Stomach smooth muscle (tissue), 2 donors: ENCODE measurements at regions not wholly inside any gene's neighbourhood (a gene's known extent, or its start where the extent isn't known, plus 50 kb on each side); places are given as distances from the start of the nearest gene placed in this dataset.

Experiments
- H3K27ac ChIP-seq: one replicate; pipeline ENCODE4 v1.7.0; 2013; ENCODE audit warnings: mild to moderate bottlenecking, low read length, inconsistent platforms
- H3K27me3 ChIP-seq, 2 donors: one replicate each; pipeline ENCODE4 v1.7.0; 2013; ENCODE audit warnings: low read length in 2 of 2; ENCODE audit not compliant: insufficient read depth in 2 of 2, control insufficient read depth in 1 of 2
- H3K36me3 ChIP-seq, 2 donors: one replicate each; pipeline ENCODE4 v1.7.0; 2013; ENCODE audit warnings: low read length in 2 of 2; ENCODE audit not compliant: control insufficient read depth in 2 of 2, insufficient read depth in 2 of 2
- H3K4me1 ChIP-seq: one replicate; pipeline ENCODE4 v1.7.0; 2013; ENCODE audit warnings: low read length; ENCODE audit not compliant: control insufficient read depth, insufficient read depth
- H3K4me3 ChIP-seq, 2 donors: one replicate each; pipeline ENCODE4 v1.7.0; 2013; ENCODE audit warnings: low read length in 2 of 2
- H3K9ac ChIP-seq, 2 donors: one replicate each; pipeline ENCODE4 v1.7.0; 2013; ENCODE audit warnings: low read length in 2 of 2, mild to moderate bottlenecking in 1 of 2
- H3K9me3 ChIP-seq, 2 donors: one replicate each; pipeline ENCODE4 v1.7.0; 2013; ENCODE audit warnings: low read length in 2 of 2; ENCODE audit not compliant: control insufficient read depth in 2 of 2
- donor health status: healthy.
- donor health status: Pancreatic carcinoma.

DNA sequence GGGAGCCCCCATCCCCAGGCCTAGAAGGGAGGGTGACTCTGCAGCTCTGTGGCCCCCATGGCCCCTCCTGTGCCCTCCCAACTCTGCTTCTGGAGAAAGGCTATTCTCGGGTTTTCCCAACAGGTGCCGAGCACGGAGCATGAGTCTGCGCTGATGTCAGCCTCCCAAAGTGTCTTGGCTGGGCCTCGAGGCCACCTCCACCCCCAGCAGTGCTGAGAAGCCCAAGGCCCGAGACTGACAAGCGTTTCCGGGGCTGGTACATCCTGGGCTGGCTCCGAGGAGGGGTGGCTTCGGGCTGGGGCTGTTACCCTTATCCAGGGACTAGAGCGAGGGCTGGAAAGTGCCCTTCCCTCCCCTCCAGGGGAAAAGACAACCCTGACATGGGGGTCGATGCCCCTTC is 60.2 kb upstream of the GATA5 start:
- peaks cover 4 to 6% of the 10 kb centered on the region in 2 donors for H3K27me3 ChIP-seq
- H3K9me3 ChIP-seq = no peaks in the 10 kb centered on the region
- no peak overlapping the region for H3K27ac ChIP-seq
- no peak overlapping the region for H3K9ac ChIP-seq
- H3K4me1 ChIP-seq = peaks cover 4% of the 10 kb centered on the region
- H3K36me3 ChIP-seq = no peaks in the 10 kb centered on the region
- no peak overlapping the region for H3K4me3 ChIP-seq

DNA sequence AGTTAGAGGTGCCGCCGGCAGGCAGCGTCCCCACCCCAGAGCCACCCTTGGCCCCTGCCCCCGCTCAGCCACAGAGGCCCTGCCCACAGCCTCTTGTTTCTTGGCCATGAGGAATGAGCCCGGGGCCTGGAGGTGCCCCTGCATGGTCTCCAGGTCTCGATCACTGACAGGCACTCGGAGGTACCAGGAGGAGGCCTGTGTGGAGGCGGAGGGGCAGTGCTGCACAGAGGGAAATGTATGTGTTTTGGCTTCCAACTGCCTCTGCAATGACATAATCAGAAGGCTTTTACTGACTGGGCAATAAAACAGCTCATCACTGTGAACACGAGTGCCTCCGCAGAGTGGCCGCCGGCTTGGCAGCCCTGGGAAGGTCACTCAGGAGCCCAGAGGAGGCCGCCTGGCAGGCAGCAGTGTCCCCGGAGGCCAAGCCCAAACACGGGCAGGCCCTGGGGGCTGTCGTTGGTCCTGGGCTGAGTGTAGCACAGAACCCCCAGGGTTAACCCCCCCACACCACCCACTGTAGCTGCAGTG is 61.1 kb upstream of the GATA5 start:
- no peak overlapping the region for H3K9ac ChIP-seq
- no peak overlapping the region for H3K27ac ChIP-seq
- H3K9me3 ChIP-seq = no peaks in the 10 kb centered on the region
- H3K27me3 ChIP-seq = peaks cover 9 to 13% of the 10 kb centered on the region in 2 donors
- H3K4me3 ChIP-seq = no peak overlapping the region
- H3K4me1 ChIP-seq = peaks cover 4% of the 10 kb centered on the region
- H3K36me3 ChIP-seq = no peaks in the 10 kb centered on the region

DNA sequence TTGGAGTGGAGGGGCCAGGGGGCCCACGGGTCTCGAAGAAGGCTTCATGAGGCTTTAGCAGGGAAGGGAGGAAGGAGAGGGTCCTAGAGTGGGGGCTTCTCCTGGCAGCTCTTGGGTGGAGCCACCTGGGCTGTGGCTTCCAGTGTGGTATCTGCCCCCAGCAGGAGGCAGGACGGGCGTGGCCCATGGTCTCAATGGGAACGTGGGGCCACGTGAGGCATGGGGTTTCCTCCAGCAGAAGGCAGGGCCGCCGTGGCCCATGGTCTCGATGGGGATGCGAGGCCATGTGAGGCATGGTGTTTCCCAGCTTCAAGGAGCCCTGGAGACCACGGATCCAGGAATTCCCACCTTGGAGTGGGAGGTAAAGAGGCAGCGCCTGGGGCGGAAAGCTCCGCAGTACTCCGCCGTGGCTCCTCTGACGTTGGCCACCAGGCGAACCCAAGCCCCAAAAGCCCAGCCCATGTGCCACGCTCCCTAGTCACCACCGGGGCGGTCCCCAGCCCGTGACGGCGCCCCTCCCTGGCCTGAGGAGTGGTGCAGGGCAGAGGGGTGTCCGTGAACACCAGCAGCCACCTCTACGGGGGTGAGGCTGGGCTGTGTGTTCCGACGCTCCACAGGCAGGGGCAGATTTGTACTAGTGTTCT is 62.0 kb upstream of the GATA5 start:
- Histone ChIP-seq H3K9ac (no peak overlapping the region), H3K36me3 (no peaks in the 10 kb centered on the region), H3K27ac (no peak overlapping the region), H3K4me3 (no peak overlapping the region), H3K27me3 (peaks cover 14 to 15% of the 10 kb centered on the region in 2 donors), H3K9me3 (no peaks in the 10 kb centered on the region), H3K4me1 (peaks cover 4% of the 10 kb centered on the region)

DNA sequence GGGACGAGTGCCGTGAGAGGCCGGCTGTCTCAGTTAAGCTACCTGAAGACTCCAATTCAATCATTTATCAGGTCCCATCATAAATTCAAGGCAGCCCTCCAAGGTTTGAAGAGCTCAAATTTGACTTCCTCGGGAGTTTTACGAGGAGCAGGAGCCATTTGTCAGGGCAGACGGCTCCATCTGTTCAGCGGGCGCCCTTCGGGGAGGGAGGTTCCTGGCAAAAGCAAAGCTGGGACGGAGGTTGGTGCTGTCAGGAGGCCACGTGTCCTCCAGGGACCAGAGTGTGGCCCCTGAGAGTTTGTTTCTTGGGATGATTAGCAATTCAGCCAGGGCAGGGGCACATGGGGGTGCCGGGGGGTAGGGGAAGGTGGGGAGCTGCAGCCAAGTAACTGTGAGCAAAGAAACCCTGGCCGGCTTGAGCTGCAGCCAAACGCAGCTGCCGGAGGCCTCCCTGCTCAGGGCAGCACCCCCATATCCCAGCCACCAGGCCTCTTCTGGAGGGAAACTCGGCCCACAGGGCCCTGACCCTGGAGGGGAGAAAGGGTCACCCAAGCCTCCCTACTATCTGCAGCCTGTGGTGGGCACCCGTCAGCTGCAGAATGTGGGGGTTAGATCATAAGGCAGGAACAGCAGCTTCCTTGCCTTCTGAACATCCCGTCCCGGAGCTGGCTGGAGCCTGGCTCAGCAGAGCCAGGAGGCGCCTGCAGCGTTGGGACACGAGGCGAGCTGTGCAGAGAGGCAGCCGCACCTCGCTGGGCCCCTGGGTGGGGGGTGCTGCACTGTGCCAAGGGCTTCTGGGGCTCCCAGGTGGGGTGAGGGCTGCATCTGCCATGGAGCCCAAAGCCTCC is 63.6 kb upstream of the GATA5 start:
- peaks cover 7% of the 10 kb centered on the region for H3K4me1 ChIP-seq
- H3K36me3 ChIP-seq = peaks cover 0 to 3% of the 10 kb centered on the region in 2 donors
- no peaks in the 10 kb centered on the region for H3K9me3 ChIP-seq
- H3K9ac ChIP-seq = no peak overlapping the region
- H3K27ac ChIP-seq = no peak overlapping the region
- H3K4me3 ChIP-seq = no peak overlapping the region
- H3K27me3 ChIP-seq = peaks cover 14 to 15% of the 10 kb centered on the region in 2 donors

DNA sequence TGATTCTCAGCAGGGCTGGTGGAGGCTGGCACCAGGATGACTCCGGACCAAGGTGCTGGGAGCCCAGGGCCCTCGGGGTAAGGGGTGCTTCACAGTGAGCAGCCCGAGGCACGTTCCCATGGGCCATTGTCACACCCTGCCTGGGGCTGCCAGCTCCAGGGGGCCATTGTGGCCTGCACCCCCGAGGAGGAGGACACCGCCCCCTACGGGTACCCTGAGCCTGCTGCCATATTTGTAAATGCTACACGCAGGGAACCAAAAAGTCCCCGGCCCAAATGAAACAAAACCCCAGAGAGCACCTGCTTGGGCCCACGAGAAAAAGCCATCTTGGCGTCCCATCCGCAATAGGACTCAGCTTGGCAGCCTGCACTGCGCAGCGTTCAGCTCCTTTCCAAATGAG is 64.7 kb upstream of the GATA5 start:
- Histone ChIP-seq H3K4me1 (peaks cover 7% of the 10 kb centered on the region), H3K4me3 (no peak overlapping the region), H3K27me3 (peaks cover 14 to 15% of the 10 kb centered on the region in 2 donors), H3K9ac (no peak overlapping the region), H3K27ac (no peak overlapping the region), H3K36me3 (peaks cover 4 to 7% of the 10 kb centered on the region in 2 donors), H3K9me3 (no peaks in the 10 kb centered on the region)

GRCh38 chr20:62542862-62543261 is 67.1 kb upstream of the GATA5 start:
- Histone ChIP-seq H3K9me3 (no peaks in the 10 kb centered on the region), H3K27ac (no peak overlapping the region), H3K36me3 (peaks cover 4 to 7% of the 10 kb centered on the region in 2 donors), H3K27me3 (peaks cover 14 to 15% of the 10 kb centered on the region in 2 donors), H3K9ac (no peak overlapping the region), H3K4me1 (peaks cover 16% of the 10 kb centered on the region), H3K4me3 (no peak overlapping the region)

- Histone ChIP-seq H3K9ac (no peak overlapping the region), H3K4me1 (peaks cover 24% of the 10 kb centered on the region), H3K9me3 (no peaks in the 10 kb centered on the region), H3K27me3 (peaks cover 14 to 15% of the 10 kb centered on the region in 2 donors), H3K36me3 (peaks cover 4 to 7% of the 10 kb centered on the region in 2 donors), H3K27ac (no peak overlapping the region), H3K4me3 (no peak overlapping the region)
Observed at GRCh38 chr20:62543470-62544302, 67.9 kb upstream of the GATA5 start.

GRCh38 chr20:62544505-62545055 is 68.8 kb upstream of the GATA5 start:
- no peak overlapping the region for H3K27ac ChIP-seq
- peaks cover 4 to 7% of the 10 kb centered on the region in 2 donors for H3K36me3 ChIP-seq
- no peak overlapping the region for H3K4me3 ChIP-seq
- no peaks in the 10 kb centered on the region for H3K9me3 ChIP-seq
- H3K9ac ChIP-seq = no peak overlapping the region
- peaks cover 33% of the 10 kb centered on the region for H3K4me1 ChIP-seq
- peaks cover 14 to 15% of the 10 kb centered on the region in 2 donors for H3K27me3 ChIP-seq

DNA sequence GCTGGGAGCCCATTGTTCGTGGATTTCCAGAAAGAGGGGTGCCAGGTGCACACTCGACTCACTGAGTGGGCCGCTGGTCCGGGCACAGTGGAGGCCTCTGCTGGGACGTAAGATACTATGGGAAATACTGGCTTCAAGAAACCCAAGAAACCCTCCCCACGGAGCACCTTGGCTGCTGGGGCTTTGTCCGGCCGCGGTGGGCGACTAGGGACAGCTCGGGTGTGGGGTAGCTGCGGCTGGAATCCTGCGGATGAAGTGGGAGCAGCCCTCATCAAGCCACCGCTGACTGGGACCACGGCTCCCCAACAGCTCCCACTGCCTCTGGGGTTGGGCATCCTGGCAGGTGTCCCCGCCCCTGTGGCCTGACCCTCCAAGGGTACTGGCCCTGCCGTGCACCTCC is 69.5 kb upstream of the GATA5 start:
- Histone ChIP-seq H3K27ac (no peak overlapping the region), H3K27me3 (peaks cover 14 to 15% of the 10 kb centered on the region in 2 donors), H3K4me3 (no peak overlapping the region), H3K4me1 (peaks cover 31% of the 10 kb centered on the region), H3K9me3 (no peaks in the 10 kb centered on the region), H3K9ac (no peak overlapping the region), H3K36me3 (peaks cover 4 to 7% of the 10 kb centered on the region in 2 donors)

DNA sequence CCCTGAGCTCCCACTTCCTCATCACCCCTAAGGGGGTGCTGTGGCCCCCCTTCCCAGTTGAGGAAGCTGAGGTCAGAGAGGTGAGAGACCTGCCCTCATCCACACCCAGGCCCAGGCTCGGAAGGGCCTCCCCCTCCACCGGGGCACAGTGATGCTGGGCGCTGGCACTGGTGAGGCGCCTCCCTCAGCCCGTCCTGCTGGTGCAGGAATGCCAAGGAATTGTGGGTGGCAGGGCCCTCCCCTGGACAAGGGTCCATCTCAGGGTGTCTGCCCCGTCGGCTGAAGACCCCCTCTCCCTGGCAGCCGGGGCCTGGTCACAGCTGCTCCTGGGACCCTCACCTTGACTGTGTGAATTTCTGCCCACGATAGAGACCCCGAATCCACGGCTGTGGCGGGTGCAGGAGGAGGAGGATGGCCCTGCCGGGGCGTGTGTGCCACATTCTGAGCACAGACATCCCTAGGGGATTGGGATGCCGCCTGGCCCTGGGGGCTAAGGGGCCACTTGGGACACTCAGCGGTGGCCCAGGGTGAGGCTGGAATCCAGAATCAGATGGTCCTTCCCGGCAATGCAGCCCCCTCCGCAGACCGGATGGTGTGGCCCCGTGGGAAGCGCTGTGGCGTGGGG is 70.2 kb upstream of the GATA5 start:
- Histone ChIP-seq H3K27me3 (peaks cover 9 to 10% of the 10 kb centered on the region in 2 donors), H3K27ac (no peak overlapping the region), H3K4me3 (no peak overlapping the region), H3K9me3 (no peaks in the 10 kb centered on the region), H3K36me3 (peaks cover 4 to 7% of the 10 kb centered on the region in 2 donors), H3K4me1 (peaks cover 31% of the 10 kb centered on the region), H3K9ac (no peak overlapping the region)
